HG03520 (cell line): ENCODE measurements at regions not wholly inside any gene's neighbourhood (a gene's known extent, or its start where the extent isn't known, plus 50 kb on each side); places are given as distances from the start of the nearest gene placed in this dataset.

Experiments
- ATAC-seq: cut with Tn5 transposase; IDR thresholded peaks from one replicate; pipeline ENCODE4 v1.9.1; 2021; ENCODE audit warnings: mild to moderate bottlenecking, moderate library complexity; ENCODE audit not compliant: unreplicated experiment

DNA sequence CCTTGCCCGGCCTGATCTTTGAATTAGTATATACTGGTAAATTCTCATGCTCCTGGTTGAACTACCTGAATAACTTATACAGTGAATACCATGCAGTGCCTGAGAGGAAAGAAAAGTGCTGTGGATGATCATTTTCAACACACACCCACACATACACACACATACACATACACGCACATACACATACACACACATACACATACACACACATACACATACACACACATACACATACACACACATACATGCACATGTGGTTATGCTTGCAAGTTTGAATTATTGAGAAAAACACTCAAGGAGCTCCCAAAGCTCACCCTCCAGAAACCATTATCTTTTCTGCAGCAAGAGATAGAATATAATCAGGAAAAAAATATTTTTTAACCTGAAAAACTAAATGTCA lies 366.9 kb upstream of the RASGEF1B start:
- ATAC-seq, result no peak

GRCh38 chr4:81836716-81837115 lies 365.0 kb upstream of the RASGEF1B start:
- ATAC-seq, result no peak

DNA sequence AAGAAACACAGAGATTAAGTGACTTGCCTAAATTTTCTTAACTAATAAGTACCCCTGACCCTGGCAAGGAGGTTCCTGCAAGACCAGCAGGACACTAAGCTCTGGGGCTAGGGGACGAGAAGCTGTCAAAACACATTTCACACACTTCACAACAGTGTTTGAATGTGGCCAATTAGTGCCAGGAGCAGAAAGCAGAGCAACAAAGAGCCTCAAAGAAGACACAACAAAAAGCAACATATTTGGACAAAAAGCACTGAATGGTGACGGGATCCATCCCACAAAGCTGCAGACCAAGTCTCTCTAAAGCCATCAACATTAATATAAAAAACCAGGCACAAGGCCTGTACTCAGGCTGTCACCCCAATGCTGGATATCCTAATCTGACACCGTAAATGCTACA lies 361.9 kb upstream of the RASGEF1B start:
- ATAC-seq, result no peak

GRCh38 chr4:81828991-81829390 lies 357.3 kb upstream of the RASGEF1B start:
- no peak for ATAC-seq

DNA sequence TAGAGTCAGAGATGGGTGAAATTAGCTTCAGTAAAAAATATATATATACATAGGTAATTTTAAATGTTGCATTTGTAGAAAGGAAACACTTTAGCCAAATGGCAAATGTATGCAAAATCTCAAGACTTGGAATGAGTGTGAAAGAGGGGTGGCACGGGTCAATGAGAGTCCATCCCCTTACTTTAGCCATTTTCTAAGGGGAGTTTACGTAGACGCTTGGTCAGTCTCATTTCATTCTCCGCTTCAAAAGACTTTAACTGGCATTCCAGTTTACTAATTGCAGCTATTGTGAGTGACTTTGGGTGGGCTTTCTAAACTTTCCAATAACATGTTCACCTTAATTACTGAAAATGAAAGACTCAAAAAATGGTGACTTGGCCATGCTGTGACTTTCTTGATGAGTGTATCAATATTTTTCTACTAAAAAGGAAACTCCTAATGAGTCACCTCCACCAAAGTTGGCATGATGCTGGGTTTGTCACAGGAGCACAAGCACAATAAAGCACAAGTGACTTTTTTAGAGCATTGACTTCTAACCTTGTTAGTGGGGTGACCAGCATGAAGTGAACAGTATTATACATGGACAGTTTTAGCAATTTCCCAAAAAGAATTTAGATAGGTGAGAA lies 356.0 kb upstream of the RASGEF1B start:
- ATAC-seq, result peak; percentile 73

DNA sequence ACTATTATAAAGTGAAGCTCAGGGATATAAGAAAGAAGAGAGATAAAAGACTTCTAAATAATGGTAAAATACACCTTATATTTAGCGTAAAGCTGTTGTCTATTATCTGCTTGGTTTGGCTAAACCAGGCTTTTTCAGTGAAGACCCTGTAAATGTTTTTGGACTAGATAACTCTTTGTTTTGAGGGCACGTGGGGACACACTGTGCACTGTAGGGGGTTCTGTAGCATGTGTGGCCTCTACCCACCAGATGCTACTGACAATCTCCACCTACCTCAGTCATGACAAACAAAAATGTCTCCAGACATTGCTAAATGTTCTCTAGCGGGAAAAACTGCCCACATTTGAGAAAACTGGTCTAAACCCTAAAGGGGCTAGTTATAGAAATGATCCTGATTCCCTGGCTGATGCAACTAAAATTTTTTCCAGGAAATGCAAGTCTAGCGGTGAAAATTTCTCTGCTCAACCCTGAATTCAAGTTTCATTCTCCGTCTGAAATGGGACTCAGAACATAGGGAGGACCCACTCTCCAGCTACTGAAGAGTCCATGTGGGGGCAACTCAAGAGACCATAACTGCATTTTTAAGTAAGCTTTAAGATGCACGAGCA lies 355.2 kb upstream of the RASGEF1B start:
- no peak for ATAC-seq

DNA sequence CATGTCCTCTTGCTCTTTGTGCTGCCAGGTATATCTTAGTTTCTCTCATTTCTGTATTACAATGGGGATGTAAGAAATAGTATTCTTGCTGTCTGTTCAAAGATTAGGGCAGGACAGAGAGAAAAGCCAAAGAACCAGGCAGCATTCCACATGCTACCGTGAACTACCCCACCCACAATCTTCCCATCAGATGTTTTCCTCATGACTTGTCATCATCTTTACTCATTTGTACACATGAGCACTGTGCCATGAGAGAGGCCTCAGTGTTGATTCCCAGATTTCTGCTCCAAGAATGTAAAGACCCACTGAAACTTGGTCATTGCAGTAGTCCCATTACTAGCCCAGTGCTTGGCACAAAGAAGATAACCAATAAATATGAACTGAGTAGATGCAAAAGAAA lies 354.6 kb upstream of the RASGEF1B start:
- no peak for ATAC-seq

DNA sequence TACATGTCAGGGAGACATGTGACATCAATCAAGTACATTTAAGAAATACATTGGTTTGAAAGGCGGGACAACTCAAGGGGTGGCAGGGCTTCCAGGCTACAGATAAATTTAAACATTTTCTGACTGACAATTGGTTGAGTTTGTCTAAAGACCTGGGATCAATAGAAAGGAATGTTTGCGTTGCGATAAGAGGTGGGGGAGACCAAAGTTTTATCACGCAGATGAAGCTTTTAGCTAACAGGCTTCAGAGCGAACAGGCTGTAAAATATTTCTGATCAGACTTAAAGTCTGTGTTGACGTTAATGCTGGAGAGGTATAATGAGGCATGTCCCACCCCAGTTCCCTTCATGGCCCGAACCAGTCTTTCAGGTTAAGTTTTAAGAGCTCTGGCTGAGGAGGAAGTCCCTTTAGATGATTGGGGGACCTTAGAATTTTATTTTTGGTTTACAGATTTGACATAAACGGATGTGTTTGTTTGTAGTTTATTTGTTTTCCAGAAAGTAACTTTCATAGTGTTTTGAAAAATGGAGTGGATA lies 346.7 kb upstream of the RASGEF1B start:
- no peak for ATAC-seq

DNA sequence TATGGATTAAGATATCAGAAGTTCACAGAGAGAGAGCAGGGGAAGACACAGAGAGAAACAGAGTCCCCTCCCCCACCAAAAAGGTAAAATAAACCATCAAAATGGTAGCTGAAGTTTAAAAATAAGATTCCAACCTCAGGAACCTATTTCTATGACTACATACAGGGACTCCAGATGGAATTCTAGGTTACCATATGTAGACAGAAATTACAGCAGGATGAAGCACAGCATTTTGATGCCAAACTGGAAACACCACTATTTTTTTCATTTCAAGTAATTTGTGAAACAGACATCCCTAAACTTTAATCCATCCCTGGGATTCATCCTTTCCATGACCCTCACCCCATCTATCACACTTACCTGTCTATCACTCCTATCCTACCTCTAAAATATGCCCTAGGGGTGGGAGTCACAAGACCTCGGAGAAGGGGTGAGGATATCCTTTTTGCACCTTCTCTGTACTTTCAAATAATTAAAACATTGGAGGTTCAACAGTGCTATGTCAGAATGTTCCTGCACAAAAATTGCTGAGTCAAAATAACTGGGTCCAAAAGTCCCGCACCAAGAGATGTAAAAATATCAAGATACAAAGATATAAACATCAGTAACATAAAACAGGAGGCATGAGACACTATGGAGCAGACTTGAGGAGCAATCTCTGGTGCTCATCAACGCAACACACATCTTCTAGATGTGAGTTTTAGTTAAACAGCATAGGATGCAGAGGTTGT lies 344.5 kb upstream of the RASGEF1B start:
- ATAC-seq, result no peak

- no peak for ATAC-seq
Measured at GRCh38 chr4:81814987-81815541, 343.4 kb upstream of the RASGEF1B start.

DNA sequence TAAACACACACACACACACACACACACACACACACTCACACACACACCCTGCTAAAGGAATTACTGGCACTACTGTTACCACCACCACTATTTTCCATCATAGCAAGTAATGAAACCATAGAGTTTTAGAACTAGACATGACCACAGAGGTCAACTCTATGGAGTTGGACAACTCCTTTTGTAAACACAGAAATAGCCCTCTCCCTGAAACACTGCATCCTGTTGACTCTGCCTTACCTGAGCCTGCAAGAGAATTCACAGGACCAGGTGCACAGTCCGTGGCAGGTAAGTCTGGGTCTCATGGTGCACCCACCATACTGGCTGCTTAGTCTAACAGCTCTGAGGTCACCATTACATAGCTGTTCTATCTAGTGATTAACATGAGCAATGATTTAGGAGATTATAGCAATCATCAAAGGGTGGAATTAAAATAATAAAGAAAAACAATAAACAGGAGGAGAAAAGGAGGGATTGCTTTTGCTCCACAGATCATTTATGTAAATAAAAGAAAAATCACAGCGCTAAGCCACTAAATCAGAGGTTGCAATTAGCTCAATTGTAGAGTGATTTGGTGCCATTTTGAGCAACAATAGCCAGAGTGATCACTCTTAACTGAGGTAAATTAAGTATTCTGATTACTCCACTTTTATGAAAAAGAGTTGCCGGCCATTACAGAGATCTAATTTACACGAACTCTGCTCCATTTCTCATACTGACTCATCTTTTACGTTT lies 340.0 kb upstream of the RASGEF1B start:
- ATAC-seq, result no peak

- no peak for ATAC-seq
Measured at GRCh38 chr4:81808011-81808672, 336.4 kb upstream of the RASGEF1B start.

DNA sequence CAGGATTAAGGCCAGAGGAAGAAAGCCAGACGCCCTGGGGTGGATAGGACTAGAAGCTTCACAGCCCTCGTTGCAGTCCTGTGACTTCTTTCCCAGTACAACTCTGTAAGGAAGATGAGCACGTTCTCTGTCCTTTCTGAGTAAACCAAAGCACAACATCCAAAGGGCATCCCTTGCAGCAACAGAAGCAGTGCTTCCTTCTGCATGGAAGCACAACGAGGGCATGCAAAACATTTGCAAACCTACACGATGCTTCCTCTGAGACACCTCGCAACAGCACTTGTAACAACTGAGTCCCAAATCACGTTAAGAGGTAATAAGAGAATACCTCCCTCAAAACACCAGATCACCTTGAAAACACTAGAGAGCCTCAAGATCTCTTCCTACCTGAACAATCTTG lies 335.7 kb upstream of the RASGEF1B start:
- ATAC-seq, result no peak

DNA sequence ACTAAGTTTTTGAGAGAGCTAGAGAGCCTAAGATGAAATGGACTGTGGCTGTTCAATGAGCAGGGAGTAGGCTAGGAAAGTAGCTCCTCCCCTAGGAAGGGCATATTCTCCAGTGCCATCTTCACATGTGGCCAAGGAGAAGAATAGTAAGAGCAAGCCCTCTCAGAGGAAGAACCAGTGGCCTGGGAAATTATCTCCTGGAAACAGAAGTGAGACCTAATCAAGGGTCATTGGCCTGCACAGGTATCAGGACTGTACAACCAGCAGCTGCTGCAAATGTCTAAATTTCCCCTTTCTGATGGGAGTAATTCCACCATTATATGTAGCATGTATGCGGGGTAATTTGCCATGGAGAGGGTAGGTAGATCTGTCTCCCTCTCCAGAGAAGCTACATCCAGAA lies 334.8 kb upstream of the RASGEF1B start:
- no peak for ATAC-seq

- no peak for ATAC-seq
Measured at GRCh38 chr4:81804849-81805248, 333.1 kb upstream of the RASGEF1B start.

DNA sequence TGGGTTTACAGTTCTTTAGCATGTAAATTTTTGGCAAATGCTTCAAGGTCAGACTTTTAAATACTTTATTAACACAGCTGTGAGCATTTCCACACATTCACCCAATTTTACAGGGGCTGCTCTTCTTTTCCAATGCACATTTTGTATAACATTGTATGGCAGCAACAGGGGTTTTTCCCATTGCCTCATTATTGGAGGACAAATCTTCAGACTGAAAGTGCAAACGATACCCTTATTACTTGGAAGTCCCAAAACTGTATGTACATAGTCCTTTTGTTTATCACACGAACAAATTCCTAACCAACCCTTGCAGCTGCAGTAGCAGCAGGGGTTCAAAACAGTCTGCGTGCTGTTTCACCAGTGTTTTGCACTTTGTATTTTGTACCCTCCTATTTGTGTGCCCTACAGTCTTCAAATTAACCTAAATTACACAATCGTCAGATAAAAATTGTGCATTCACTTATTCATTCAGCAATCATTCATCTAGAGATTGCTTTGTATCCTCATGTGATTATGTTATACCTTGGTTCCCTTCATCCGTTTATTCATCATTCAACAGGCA lies 330.7 kb upstream of the RASGEF1B start:
- ATAC-seq, result no peak

DNA sequence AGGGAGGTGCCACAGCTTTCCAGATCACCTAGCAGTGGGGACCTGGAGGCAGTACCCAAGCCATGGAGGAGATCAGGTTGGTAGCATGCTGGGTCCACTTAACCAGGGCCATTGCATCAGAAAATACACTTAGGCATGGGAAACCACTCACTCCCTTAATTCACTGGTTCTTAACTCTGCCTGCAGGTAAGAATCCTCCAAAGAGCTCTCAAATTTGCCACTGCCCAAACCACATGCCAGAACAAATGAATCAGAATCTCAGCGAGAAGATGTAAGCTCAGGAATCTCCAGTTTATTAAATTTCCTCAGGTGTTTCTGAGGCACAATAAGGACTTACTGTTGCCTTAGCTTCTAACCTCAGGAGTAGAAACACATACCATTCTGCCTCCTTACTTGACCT lies 327.7 kb upstream of the RASGEF1B start:
- no peak for ATAC-seq

DNA sequence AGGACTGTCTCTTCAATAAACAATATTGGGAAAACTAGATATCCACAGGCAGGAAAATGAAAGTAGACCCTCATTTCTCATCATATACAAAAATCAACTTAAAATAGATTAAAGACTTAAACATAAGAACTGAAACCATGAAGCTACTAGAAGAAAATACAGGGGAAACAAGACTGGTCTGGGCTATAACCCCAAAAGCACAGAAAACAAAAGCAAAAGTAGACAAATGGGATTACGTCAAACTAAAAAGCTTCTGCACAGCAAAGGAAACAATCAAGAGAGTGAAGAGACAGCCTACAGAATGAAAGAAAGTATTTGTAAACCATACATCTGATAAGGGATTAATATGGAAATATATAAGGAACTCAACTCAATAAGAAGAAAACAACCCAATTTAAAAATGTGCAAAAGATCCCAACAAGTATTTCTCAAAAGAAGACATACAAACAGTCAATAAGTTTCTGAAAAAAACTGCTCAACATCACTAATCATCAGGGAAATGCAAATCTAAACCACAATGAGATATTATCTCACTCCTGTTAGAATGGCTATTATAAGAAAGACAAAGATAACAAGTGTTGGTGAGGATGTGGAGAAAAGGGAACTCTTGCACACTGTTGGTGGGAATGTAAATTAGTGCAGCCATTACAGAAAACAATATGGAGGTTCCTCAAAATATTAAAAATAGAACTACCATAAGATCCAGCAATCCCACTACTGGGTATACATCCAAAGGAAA lies 325.3 kb upstream of the RASGEF1B start:
- peak; percentile 73 for ATAC-seq

- no peak for ATAC-seq
Measured at GRCh38 chr4:81792521-81792920, 320.8 kb upstream of the RASGEF1B start.

- ATAC-seq, result no peak
Measured at GRCh38 chr4:81790477-81790876, 318.8 kb upstream of the RASGEF1B start.
